ENCODE measurements at regions not wholly inside any gene's neighbourhood (a gene's known extent, or its start where the extent isn't known, plus 50 kb on each side); places are given as distances from the start of the nearest gene placed in this dataset.
A peak's percentile ranks its signal among the peaks of the same experiment; 100 is the strongest.

DNA sequence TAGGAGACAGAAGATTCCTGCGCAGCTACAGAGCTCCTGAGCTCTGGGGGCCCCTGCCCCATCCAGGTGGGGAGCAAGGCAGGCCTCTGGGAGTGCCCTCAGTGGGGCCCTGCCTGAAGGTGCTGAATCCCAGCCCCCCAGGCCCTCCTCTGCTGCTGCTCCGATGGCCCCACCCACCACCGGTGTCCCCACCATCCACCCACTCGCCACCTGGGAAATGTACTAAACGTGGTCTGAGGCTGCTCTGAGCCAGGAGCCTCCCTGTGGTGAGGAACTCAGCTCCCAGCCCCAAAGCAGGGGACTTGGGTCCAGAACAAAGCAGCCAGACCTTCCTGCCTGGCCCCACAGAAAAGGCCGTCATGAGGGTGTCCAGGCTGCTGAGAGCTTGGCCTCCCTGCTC, 289.4 kb downstream of the CTTN start:
- Histone ChIP-seq H3K36me3 (no peaks in the 10 kb centered on the region), H3K27ac (no peak overlapping the region), H3K9me3 (no peaks in the 10 kb centered on the region), H3K4me1 (no peaks in the 10 kb centered on the region), H3K4me3 (no peak overlapping the region), H3K27me3 (no peaks in the 10 kb centered on the region)
- ATAC-seq (peak in 1 of 4 donors; percentile 40), DNase-seq (no peak)
- no CpG with 5 or more reads among the region's 6 CpGs for WGBS (ENCODE audit: insufficient coverage, low coverage, low lambda C conversion rate, missing lambda C conversion rate)
- TF ChIP-seq, protein P1, sequence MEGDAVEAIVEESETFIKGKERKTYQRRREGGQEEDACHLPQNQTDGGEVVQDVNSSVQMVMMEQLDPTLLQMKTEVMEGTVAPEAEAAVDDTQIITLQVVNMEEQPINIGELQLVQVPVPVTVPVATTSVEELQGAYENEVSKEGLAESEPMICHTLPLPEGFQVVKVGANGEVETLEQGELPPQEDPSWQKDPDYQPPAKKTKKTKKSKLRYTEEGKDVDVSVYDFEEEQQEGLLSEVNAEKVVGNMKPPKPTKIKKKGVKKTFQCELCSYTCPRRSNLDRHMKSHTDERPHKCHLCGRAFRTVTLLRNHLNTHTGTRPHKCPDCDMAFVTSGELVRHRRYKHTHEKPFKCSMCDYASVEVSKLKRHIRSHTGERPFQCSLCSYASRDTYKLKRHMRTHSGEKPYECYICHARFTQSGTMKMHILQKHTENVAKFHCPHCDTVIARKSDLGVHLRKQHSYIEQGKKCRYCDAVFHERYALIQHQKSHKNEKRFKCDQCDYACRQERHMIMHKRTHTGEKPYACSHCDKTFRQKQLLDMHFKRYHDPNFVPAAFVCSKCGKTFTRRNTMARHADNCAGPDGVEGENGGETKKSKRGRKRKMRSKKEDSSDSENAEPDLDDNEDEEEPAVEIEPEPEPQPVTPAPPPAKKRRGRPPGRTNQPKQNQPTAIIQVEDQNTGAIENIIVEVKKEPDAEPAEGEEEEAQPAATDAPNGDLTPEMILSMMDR (IDR thresholded peaks at IDR 0.05): no peak
- TF ChIP-seq POLR2A (IDR thresholded peaks at IDR 0.05): no peak
- intact Hi-C loops (cut with DNase I): no loop called here

DNA sequence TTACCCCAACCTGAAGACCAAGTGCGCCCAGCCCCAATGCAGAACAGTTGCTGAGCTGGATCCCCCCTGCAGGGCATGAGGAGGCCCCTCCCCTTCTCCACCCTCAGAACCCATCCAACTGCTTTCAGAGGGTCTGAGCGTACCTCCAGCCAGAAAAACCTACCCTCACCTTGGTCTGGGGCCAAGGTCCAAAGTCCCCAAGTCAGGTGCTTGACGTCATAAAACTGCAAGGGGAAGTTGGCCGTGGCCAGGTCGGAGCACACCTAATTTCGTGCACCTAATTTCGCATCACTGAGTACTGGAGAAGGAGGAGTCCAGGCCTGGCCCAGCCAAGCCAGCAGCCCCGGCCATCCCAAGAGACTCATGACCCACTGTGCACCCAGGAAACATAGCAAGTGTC, 289.8 kb downstream of the CTTN start:
- DNase-seq (no peak), ATAC-seq (peak in 2 of 4 donors; percentile 11 to 22)
- 82% methylated on average over 6 of the region's 8 CpGs for WGBS (ENCODE audit: insufficient coverage, low coverage, low lambda C conversion rate, missing lambda C conversion rate)

DNA sequence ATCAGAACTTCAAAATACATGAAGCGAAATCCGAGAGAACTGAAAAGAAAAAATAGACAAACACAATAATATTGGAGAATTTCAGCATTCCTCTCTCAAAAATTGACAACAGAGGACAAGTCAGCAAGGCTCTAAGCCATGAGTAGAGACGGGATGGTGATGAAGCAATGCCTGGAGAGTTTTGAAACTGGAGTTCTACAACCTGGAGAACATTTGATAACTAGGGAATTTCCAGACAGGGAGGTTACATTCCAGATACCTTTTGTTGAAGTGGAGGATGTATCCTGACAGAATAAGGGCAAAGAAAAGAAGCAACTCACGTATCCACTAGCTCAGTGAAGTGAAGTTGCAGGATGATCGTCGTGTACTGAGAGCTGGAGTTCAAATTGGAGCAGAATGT, 291.4 kb downstream of the CTTN start:
- DNase-seq: no peak
- Histone ChIP-seq H3K27me3 (no peaks in the 10 kb centered on the region), H3K36me3 (no peaks in the 10 kb centered on the region), H3K4me1 (no peaks in the 10 kb centered on the region), H3K9me3 (no peaks in the 10 kb centered on the region), H3K27ac (no peak overlapping the region), H3K4me3 (no peak overlapping the region)
- WGBS (ENCODE audit: insufficient coverage, low coverage, low lambda C conversion rate, missing lambda C conversion rate): 77% methylated on average over 6 of the region's 6 CpGs
- TF ChIP-seq POLR2A (IDR thresholded peaks at IDR 0.05): no peak
- TF ChIP-seq, protein P1 (IDR thresholded peaks at IDR 0.05): no peak
- intact Hi-C loops (cut with DNase I): no loop called here
- peak in 1 of 4 donors; percentile 87 for ATAC-seq

More for the DNA sequence above, 289.8 kb downstream of the CTTN start:
- Histone ChIP-seq H3K36me3 (no peaks in the 10 kb centered on the region), H3K4me3 (no peak overlapping the region), H3K4me1 (no peaks in the 10 kb centered on the region), H3K27ac (no peak overlapping the region), H3K9me3 (no peaks in the 10 kb centered on the region), H3K27me3 (no peaks in the 10 kb centered on the region)
- TF ChIP-seq POLR2A (IDR thresholded peaks at IDR 0.05): no peak
- TF ChIP-seq, protein P1 (IDR thresholded peaks at IDR 0.05): no peak
- intact Hi-C loops (cut with DNase I): no loop called here

DNA sequence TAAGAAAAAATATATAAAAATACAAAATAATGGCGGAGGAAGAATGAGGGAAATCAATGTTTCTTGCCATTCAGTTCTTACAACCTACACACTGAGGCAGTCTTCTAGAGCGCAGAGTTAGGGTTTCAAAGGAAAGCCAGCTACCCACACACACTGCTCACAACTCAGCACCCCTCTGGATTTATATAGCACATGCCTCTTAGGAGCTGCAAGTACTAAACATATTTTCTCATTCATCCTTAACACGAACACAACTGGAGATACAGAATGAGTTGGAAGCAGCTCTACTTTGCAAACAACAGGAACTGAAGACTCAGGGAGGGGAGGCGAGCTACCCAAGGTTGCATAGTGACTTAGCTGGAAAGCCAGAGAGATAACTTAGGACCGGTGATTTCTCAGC, 293.8 kb downstream of the CTTN start:
- Histone ChIP-seq H3K36me3 (no peaks in the 10 kb centered on the region), H3K4me1 (no peaks in the 10 kb centered on the region), H3K27ac (no peak overlapping the region), H3K9me3 (no peaks in the 10 kb centered on the region), H3K27me3 (no peaks in the 10 kb centered on the region), H3K4me3 (no peak overlapping the region)
- DNase-seq (no peak), ATAC-seq (no peak)
- intact Hi-C loops (cut with DNase I): no loop called here
- 92% methylated on average over 4 of the region's 5 CpGs for WGBS (ENCODE audit: insufficient coverage, low coverage, low lambda C conversion rate, missing lambda C conversion rate)
- TF ChIP-seq, protein P1 (IDR thresholded peaks at IDR 0.05): no peak
- TF ChIP-seq POLR2A (IDR thresholded peaks at IDR 0.05): no peak

DNA sequence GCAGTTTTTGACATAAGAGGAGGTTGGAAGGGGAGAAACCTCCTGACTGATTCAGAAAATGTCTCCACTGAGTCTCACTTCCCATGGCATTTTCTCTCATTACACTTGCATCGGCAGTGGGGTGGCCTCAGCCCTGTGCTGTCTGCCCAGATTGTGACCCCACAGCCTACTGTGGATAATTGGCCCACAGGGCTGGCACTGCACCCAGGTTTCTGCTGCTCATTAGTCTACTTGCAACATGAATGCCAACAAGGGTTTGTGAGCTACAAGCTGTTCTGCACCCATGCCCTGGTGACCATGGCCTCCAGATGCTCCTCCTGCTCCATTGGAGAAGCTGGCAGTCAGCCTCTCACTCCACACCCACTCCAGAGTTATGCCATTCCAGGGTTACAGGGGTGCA, 296.0 kb downstream of the CTTN start:
- no peak overlapping the region for H3K4me3 ChIP-seq
- DNase-seq (no peak), ATAC-seq (no peak)
- H3K27me3 ChIP-seq: no peaks in the 10 kb centered on the region
- H3K36me3 ChIP-seq: no peaks in the 10 kb centered on the region
- H3K27ac ChIP-seq: no peak overlapping the region
- TF ChIP-seq, protein P1 (IDR thresholded peaks at IDR 0.05): no peak
- no peak for TF ChIP-seq POLR2A (IDR thresholded peaks at IDR 0.05)
- WGBS (ENCODE audit: insufficient coverage, low coverage, low lambda C conversion rate, missing lambda C conversion rate): no CpG with 5 or more reads among the region's 1 CpG
- H3K9me3 ChIP-seq: no peaks in the 10 kb centered on the region
- H3K4me1 ChIP-seq: no peaks in the 10 kb centered on the region
- intact Hi-C loops (cut with DNase I): no loop called here
